HepG2 (cell line): ENCODE measurements at regions not wholly inside any gene's neighbourhood (a gene's known extent, or its start where the extent isn't known, plus 50 kb on each side); places are given as distances from the start of the nearest gene placed in this dataset.

Experiments
- ATAC-seq: fragments of 200-7000 bp; cut with Tn5 transposase; 3 replicates; pipeline ENCODE4 v1.9.1; 2020; ENCODE audit warnings: mild to moderate bottlenecking, moderate library complexity
- BruUV-seq: library from RNA; stranded (reverse); fragments of 400-500 nt; replicated peaks from 2 replicates; lab custom pipeline; 2021; lab: Mats Ljungman, UMichigan
- CTCF ChIA-PET: fragments of 300-600 bp; formaldehyde crosslinking; extraction: SDS; loops from one replicate; lab custom pipeline; 2021; ENCODE audit warnings: low total read pairs, inconsistent platforms, low intra/inter-chr PET ratio; lab: Yijun Ruan, JAX
- POLR2A ChIA-PET: fragments of 350-600 bp; sonication (Branson Sonifier 250); formaldehyde crosslinking; loops from one replicate; lab custom pipeline; 2020; ENCODE audit warnings: antibody characterized with exemption, inconsistent platforms; lab: Yijun Ruan, JAX
- DNase-seq: peaks from one replicate; pipeline ENCODE4 v3.0.0-alpha.2; 2015; ENCODE audit warnings: low spot score
- FAIRE-seq: peaks from 3 replicates; lab custom pipeline; 2011; peaks lifted over from hg19 to GRCh38; lab: Jason Lieb, UNC
- H2AFZ ChIP-seq: one replicate; pipeline ENCODE4 v1.6.1; 2011; ENCODE audit warnings: low read length, inconsistent platforms
- H3K27ac ChIP-seq: fragments of 300-600 bp; 3 replicates; pipeline ENCODE4 v1.8.0; 2011; ENCODE audit warnings: mixed run types, mild to moderate bottlenecking, mixed read lengths, low read length, inconsistent platforms; ENCODE audit not compliant: insufficient read depth; ENCODE audit errors: extremely low read length
- H3K27me3 ChIP-seq, 2 experiments: fragments of 200-600 bp in 1 of 2; 2 replicates in 1 of 2; 3 replicates in 1 of 2; pipeline versions ENCODE4 v1.6.0 to v1.8.0; 2011; ENCODE audit warnings: low read length in 2 of 2, mild to moderate bottlenecking in 2 of 2, moderate library complexity in 2 of 2, inconsistent platforms in 1 of 2; ENCODE audit not compliant: insufficient read depth in 2 of 2, control insufficient read depth in 1 of 2
- H3K36me3 ChIP-seq, 2 experiments: fragments of 200-600 bp in 1 of 2; replicated peaks in 1 of 2; 2 replicates in 1 of 2; 3 replicates in 1 of 2; pipeline versions ENCODE4 v1.5.1 to v1.8.0; 2011; ENCODE audit warnings: low read length in 2 of 2, inconsistent platforms in 1 of 2; ENCODE audit not compliant: insufficient read depth in 2 of 2, control insufficient read depth in 1 of 2
- H3K4me1 ChIP-seq: 2 replicates; pipeline ENCODE4 v1.5.1; 2012; ENCODE audit warnings: low read length, inconsistent platforms; ENCODE audit not compliant: insufficient read depth
- H3K4me2 ChIP-seq: 2 replicates; pipeline ENCODE4 v1.6.0; 2011; ENCODE audit warnings: low read depth, low read length, inconsistent platforms
- H3K4me3 ChIP-seq, 3 experiments: fragments of 200-600 bp in 1 of 3; sonication (generic), shearing (Covaris generic) in 1 of 3; replicated peaks in 1 of 3; 2 replicates each; pipeline ENCODE4 v1.5.1; 2011 to 2016; ENCODE audit warnings: low read length in 3 of 3, inconsistent platforms in 2 of 3, low read depth in 2 of 3, mild to moderate bottlenecking in 2 of 3, control low read depth in 1 of 3, mixed read lengths in 1 of 3; ENCODE audit not compliant: insufficient read depth in 1 of 3
- H3K79me2 ChIP-seq: one replicate; pipeline ENCODE4 v1.6.1; 2011; ENCODE audit warnings: low read length, inconsistent platforms; ENCODE audit not compliant: insufficient read depth
- H3K9ac ChIP-seq: 2 replicates; pipeline ENCODE4 v1.6.0; 2011; ENCODE audit warnings: mild to moderate bottlenecking, low read depth, low read length, inconsistent platforms; ENCODE audit not compliant: insufficient read depth
- H3K9me3 ChIP-seq: 2 replicates; pipeline ENCODE4 v1.5.1; 2012; ENCODE audit warnings: mild to moderate bottlenecking, low read length
- H4K20me1 ChIP-seq: 2 replicates; pipeline ENCODE4 v1.6.0; 2011; ENCODE audit warnings: inconsistent platforms, mild to moderate bottlenecking, low read length, moderate library complexity; ENCODE audit not compliant: insufficient read depth
- AHR ChIP-seq: IDR thresholded peaks from 2 replicates; pipeline ENCODE4 v1.6.1; 2018; ENCODE audit warnings: missing genetic modification reagents, missing compliant biosample characterization
- CBX2 ChIP-seq, 2 experiments: fragments of 200-600 bp in 1 of 2; sonication (generic); formaldehyde crosslinking in 1 of 2; IDR thresholded peaks; 2 replicates each; pipeline versions ENCODE4 v1.7.0 to v1.8.1; 2018 to 2022; ENCODE audit warnings: low read depth in 2 of 2, low read length in 1 of 2, mild to moderate bottlenecking in 1 of 2, missing genetic modification reagents in 1 of 2
- DPF2 ChIP-seq: sonication (generic); formaldehyde crosslinking; IDR thresholded peaks from 2 replicates; pipeline ENCODE4 v1.4.0; 2020; ENCODE audit warnings: mild to moderate bottlenecking, low read depth, missing genetic modification reagents, borderline replicate concordance
- FOXP4 ChIP-seq: sonication (generic); formaldehyde crosslinking; IDR thresholded peaks from 2 replicates; pipeline ENCODE4 v1.4.0; 2020; ENCODE audit warnings: missing genetic modification reagents
- KLF13 ChIP-seq: sonication (generic); formaldehyde crosslinking; IDR thresholded peaks from 2 replicates; pipeline ENCODE4 v1.4.0; 2020; ENCODE audit warnings: mild to moderate bottlenecking, missing genetic modification reagents
- SNAI1 ChIP-seq: sonication (generic); formaldehyde crosslinking; IDR thresholded peaks from 2 replicates; pipeline ENCODE4 v1.5.0; 2020; ENCODE audit warnings: mild to moderate bottlenecking, missing genetic modification reagents, borderline replicate concordance
- TFE3 ChIP-seq: IDR thresholded peaks from 2 replicates; pipeline ENCODE4 v1.6.1; 2016
- THAP9 ChIP-seq: sonication (generic); formaldehyde crosslinking; IDR thresholded peaks from 2 replicates; pipeline ENCODE4; 2020; ENCODE audit warnings: missing genetic modification reagents, mild to moderate bottlenecking, borderline replicate concordance
- TOE1 ChIP-seq: sonication (generic); formaldehyde crosslinking; IDR thresholded peaks from 2 replicates; pipeline ENCODE4 v1.4.0; 2020; ENCODE audit warnings: mild to moderate bottlenecking, missing genetic modification reagents
- YY1 ChIP-seq: IDR thresholded peaks from 2 replicates; pipeline ENCODE4 v1.6.1; 2011; ENCODE audit warnings: low read length, low read depth, moderate library complexity, mild to moderate bottlenecking; ENCODE audit not compliant: insufficient read depth, insufficient replicate concordance
- ZMYM4 ChIP-seq: sonication (generic); formaldehyde crosslinking; IDR thresholded peaks from 2 replicates; pipeline ENCODE4 v1.8.1; 2023; ENCODE audit warnings: mild to moderate bottlenecking, missing genetic modification reagents
- ZNF451 ChIP-seq: sonication (generic); formaldehyde crosslinking; IDR thresholded peaks from 2 replicates; pipeline ENCODE4 v1.5.0; 2020; ENCODE audit warnings: mild to moderate bottlenecking, missing genetic modification reagents
- ZNF597 ChIP-seq: sonication (generic); formaldehyde crosslinking; IDR thresholded peaks from 2 replicates; pipeline ENCODE4 v1.5.0; 2020; ENCODE audit warnings: missing genetic modification reagents
- ZNF644 ChIP-seq: IDR thresholded peaks from 2 replicates; pipeline ENCODE4 v1.6.1; 2016; ENCODE audit warnings: low read depth
- ZXDC ChIP-seq: sonication (generic); formaldehyde crosslinking; IDR thresholded peaks from 2 replicates; pipeline ENCODE4 v1.5.0; 2020; ENCODE audit warnings: mild to moderate bottlenecking, missing genetic modification reagents
- in situ Hi-C: cut with HindIII; loops from 2 replicates; pipeline ENCODE4 v1.10.0; 2017; ENCODE audit warnings: low pct_unique_long_range_greater_than_20kb; ENCODE audit not compliant: extremely low pct_ligation_motif_present
- intact Hi-C: fragments of 100-400 bp; cut with micrococcal nuclease; formaldehyde crosslinking; loops from one replicate; pipeline ENCODE4 v1.10.0; 2022; ENCODE audit not compliant: unreplicated experiment

GRCh38 chr13:50509167-50509566 lies 334.3 kb downstream of the DLEU7 start:
- intact Hi-C loops, result no loop called here
- CTCF ChIA-PET, result no interaction called here
- BruUV-seq, result no TSS peak
- TF ChIP-seq ZNF451 (CRISPR knock-in tag), result no peak
- TF ChIP-seq DPF2, result no peak
- no peak for TF ChIP-seq KLF13 (CRISPR knock-in tag)
- TF ChIP-seq TOE1 (CRISPR knock-in tag), result no peak
- no peak for TF ChIP-seq THAP9
- peak; percentile 67; the same call in 1 of the 2 replicates for TF ChIP-seq ZNF644 (CRISPR knock-in tag)
- TF ChIP-seq ZMYM4, result 0 out of 2 replicates have a peak, but pooled peaks have one; percentile 35
- TF ChIP-seq TFE3, result no peak
- no peak for TF ChIP-seq FOXP4
- no peak for TF ChIP-seq ZNF597 (CRISPR knock-in tag)
- no peak for TF ChIP-seq YY1
- TF ChIP-seq AHR (CRISPR knock-in tag), result no peak
- TF ChIP-seq ZXDC (CRISPR knock-in tag), result no peak
- no peak for TF ChIP-seq SNAI1 (CRISPR knock-in tag)
- no peak for TF ChIP-seq CBX2 (IDR thresholded peaks at IDR 0.05; ENCODE audit: low read depth, low read length)
- no peak for TF ChIP-seq CBX2 (CRISPR knock-in tag; IDR thresholded peaks at IDR 0.05; ENCODE audit: low read depth)

More at GRCh38 chr13:50509167-50509566, 334.3 kb downstream of the DLEU7 start:
- Histone ChIP-seq H3K9ac (no peak overlapping the region), H2AFZ (no peak overlapping the region), H3K4me2 (no peak overlapping the region), H3K9me3 (no peaks in the 10 kb centered on the region), H3K79me2 (no peaks in the 10 kb centered on the region), H3K4me3 (no peak overlapping the region), H3K4me1 (peaks cover 56% of the 10 kb centered on the region), H4K20me1 (no peaks in the 10 kb centered on the region), H3K27me3 (no peaks in the 10 kb centered on the region), H3K36me3 (no peaks in the 10 kb centered on the region), H3K27ac (no peak overlapping the region)
- in situ Hi-C loops, result no loop called here
- no peak for FAIRE-seq
- POLR2A ChIA-PET, result no interaction called here
- DNase-seq, result peak; percentile 30
- ATAC-seq, result peak; percentile 14; the same call in 1 of the 3 replicates
